ENCODE measurements at regions not wholly inside any gene's neighbourhood (a gene's known extent, or its start where the extent isn't known, plus 50 kb on each side); places are given as distances from the start of the nearest gene placed in this dataset.
"Not testable (repeated sequence)": the region's sequence is repeated elsewhere in the genome, so short reads cannot be mapped to it uniquely, and the experiment has no call there.

- Histone ChIP-seq H3K9me3 (ENCODE audit: severe bottlenecking) (no peaks in the 10 kb centered on the region), H3K4me1 (ENCODE audit: insufficient read depth, poor library complexity, severe bottlenecking) (no peaks in the 10 kb centered on the region), H3K36me3 (ENCODE audit: low read depth) (no peaks in the 10 kb centered on the region), H3K4me3 (ENCODE audit: severe bottlenecking) (no peak overlapping the region), H3K27me3 (ENCODE audit: insufficient read depth, poor library complexity, severe bottlenecking) (no peaks in the 10 kb centered on the region), H3K27ac (ENCODE audit: poor library complexity, severe bottlenecking) (no peak overlapping the region)
- DNase-seq (ENCODE audit: low spot score) (no peak), ATAC-seq (ENCODE audit: low read depth) (no peak)
- TF ChIP-seq CTCF (IDR thresholded peaks at IDR 0.05; ENCODE audit: poor library complexity, severe bottlenecking): no peak
Observed at GRCh38 chr7:47069385-47070076, 512.4 kb downstream of the TNS3 start.

- no peak for TF ChIP-seq CTCF (IDR thresholded peaks at IDR 0.05; ENCODE audit: poor library complexity, severe bottlenecking)
- DNase-seq (ENCODE audit: low spot score): no peak
Observed at GRCh38 chr7:47066976-47067614, 514.8 kb downstream of the TNS3 start.

GRCh38 chr7:47056731-47057130 is 525.2 kb downstream of the TNS3 start:
- Histone ChIP-seq H3K27me3 (ENCODE audit: insufficient read depth, poor library complexity, severe bottlenecking) (no peaks in the 10 kb centered on the region), H3K27ac (ENCODE audit: poor library complexity, severe bottlenecking) (no peak overlapping the region), H3K4me1 (ENCODE audit: insufficient read depth, poor library complexity, severe bottlenecking) (no peaks in the 10 kb centered on the region), H3K4me3 (ENCODE audit: severe bottlenecking) (no peak overlapping the region), H3K36me3 (ENCODE audit: low read depth) (no peaks in the 10 kb centered on the region), H3K9me3 (ENCODE audit: severe bottlenecking) (no peaks in the 10 kb centered on the region)
- ATAC-seq (ENCODE audit: low read depth) (no peak), DNase-seq (ENCODE audit: low spot score) (no peak)
- no peak for TF ChIP-seq CTCF (IDR thresholded peaks at IDR 0.05; ENCODE audit: poor library complexity, severe bottlenecking)

More at GRCh38 chr7:47066976-47067614, 514.8 kb downstream of the TNS3 start:
- Histone ChIP-seq H3K4me1 (ENCODE audit: insufficient read depth, poor library complexity, severe bottlenecking) (no peaks in the 10 kb centered on the region), H3K27me3 (ENCODE audit: insufficient read depth, poor library complexity, severe bottlenecking) (no peaks in the 10 kb centered on the region), H3K27ac (ENCODE audit: poor library complexity, severe bottlenecking) (no peak overlapping the region), H3K36me3 (ENCODE audit: low read depth) (no peaks in the 10 kb centered on the region), H3K9me3 (ENCODE audit: severe bottlenecking) (no peaks in the 10 kb centered on the region), H3K4me3 (ENCODE audit: severe bottlenecking) (no peak overlapping the region)
- no peak for ATAC-seq (ENCODE audit: low read depth)

- H3K4me1 ChIP-seq (ENCODE audit: insufficient read depth, poor library complexity, severe bottlenecking); H3K27me3 ChIP-seq (ENCODE audit: insufficient read depth, poor library complexity, severe bottlenecking); H3K27ac ChIP-seq (ENCODE audit: poor library complexity, severe bottlenecking); H3K9me3 ChIP-seq (ENCODE audit: severe bottlenecking); DNase-seq (ENCODE audit: low spot score); H3K4me3 ChIP-seq (ENCODE audit: severe bottlenecking); ATAC-seq (ENCODE audit: low read depth); H3K36me3 ChIP-seq (ENCODE audit: low read depth): not testable (repeated sequence)
Observed at GRCh38 chr7:47052541-47053208, 529.2 kb downstream of the TNS3 start.

GRCh38 chr7:47049234-47049774 is 532.6 kb downstream of the TNS3 start:
- Histone ChIP-seq H3K4me1 (ENCODE audit: insufficient read depth, poor library complexity, severe bottlenecking) (no peaks in the 10 kb centered on the region), H3K4me3 (ENCODE audit: severe bottlenecking) (no peak overlapping the region), H3K27me3 (ENCODE audit: insufficient read depth, poor library complexity, severe bottlenecking) (no peaks in the 10 kb centered on the region), H3K9me3 (ENCODE audit: severe bottlenecking) (peaks cover 2% of the 10 kb centered on the region), H3K36me3 (ENCODE audit: low read depth) (no peaks in the 10 kb centered on the region), H3K27ac (ENCODE audit: poor library complexity, severe bottlenecking) (no peak overlapping the region)
- DNase-seq (ENCODE audit: low spot score): no peak
- no peak for TF ChIP-seq CTCF (IDR thresholded peaks at IDR 0.05; ENCODE audit: poor library complexity, severe bottlenecking)
- ATAC-seq (ENCODE audit: low read depth): no peak
